Fibroblast of the conjunctiva (primary cell): ENCODE measurements at regions not wholly inside any gene's neighbourhood (a gene's known extent, or its start where the extent isn't known, plus 50 kb on each side); places are given as distances from the start of the nearest gene placed in this dataset.
"Not testable (repeated sequence)": the region's sequence is repeated elsewhere in the genome, so short reads cannot be mapped to it uniquely, and the experiment has no call there.

Source experiments
- DNase-seq: peaks from one replicate; pipeline ENCODE4 v3.0.0-alpha.2; 2010; ENCODE audit warnings: low read depth

DNA sequence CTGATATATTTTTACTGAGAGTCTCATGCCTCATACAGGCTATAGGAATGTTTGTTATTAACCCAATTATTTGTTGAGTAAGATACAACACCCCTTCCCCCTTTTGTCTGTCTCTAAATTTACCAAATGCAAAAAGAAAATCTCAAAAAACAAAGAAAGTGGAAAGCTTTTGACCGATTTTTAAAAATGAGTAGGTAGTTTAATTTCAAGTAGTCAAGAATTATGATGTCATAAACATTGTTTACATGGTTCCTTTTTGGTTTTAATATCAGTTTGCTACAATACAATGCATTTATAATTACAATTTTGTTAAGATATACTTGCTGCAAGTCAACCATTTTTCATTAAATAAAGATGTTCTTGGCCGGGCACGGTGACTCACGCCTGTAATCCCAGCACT is 84.7 kb upstream of the HMGA2 start:
- DNase-seq: no peak

DNA sequence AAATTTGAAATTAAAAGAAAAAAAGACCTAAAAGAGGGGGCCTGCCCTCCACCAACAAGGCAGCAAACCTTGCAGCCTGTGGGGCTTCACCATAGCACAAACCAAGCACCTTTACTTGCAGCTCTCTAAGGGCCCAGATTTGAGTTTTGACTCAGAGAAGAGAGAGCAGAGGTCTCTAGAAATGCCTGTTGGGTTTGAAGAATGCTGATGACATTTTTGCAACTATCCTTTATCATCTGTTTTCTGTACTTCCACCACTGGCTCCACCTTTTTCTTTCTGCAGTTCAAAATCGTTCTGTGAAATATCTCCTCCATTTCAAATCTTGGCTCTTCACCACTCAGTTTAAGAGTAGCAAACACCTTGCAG is 83.8 kb upstream of the HMGA2 start:
- no peak for DNase-seq

DNA sequence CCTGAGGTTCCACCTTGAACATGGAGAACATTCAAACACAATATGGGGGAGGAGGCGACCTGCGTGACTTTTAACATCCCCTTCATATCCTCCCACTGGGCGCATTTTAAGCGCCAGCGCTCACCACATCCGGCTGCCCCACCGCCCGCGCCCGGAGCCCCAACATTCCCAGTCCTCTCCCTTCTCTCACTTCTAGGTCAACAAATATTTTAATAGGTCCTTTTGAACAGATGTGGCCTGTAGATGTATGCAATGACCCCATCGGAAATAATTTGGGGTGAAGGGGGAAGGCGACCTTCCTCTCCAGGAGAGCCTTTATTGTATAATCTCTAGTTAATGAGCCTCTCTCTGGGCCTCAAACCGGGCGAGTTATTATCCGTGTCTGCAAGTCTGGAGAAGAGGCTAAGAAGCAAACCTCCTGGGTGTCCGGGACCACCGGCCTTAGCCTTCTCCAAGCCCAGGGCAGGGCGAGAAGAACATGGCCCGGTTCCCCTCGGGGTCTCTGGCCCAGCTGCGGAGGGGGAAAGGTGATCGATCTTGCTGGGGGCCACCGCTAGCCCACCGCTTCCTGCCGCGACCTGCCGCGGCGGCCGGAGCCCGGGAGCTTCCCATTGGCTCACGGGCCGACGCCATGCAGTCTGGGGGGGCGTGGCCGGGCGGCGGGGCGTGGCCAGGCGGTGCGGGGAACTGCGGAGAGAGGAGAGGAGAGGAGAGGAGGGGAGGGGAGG is 83.2 kb upstream of the HMGA2 start:
- peak; percentile 63 for DNase-seq

DNA sequence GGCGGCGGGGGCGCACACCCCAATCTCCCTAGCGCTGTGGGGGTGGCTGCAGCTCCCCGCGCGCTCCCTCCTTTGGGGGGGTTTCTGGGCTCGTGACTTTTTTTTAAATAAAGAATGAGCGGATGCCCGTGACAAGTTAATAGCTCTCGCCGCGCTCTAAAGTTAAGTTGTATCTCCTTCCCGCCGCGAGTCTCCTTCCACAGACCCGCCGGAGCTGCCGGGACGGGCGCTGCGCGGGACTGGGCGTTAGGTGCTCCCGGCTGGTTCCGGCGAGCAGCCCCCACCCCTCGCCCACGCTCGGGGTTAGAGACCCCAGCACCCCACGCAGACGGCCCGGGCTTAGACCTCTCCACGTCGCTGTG is 82.6 kb upstream of the HMGA2 start:
- DNase-seq: no peak

- no peak for DNase-seq
Observed at GRCh38 chr12:65742018-65743010, 82.0 kb upstream of the HMGA2 start.

- not testable (repeated sequence) for DNase-seq
Observed at GRCh38 chr12:65744236-65744840, 79.9 kb upstream of the HMGA2 start.

GRCh38 chr12:65747338-65747737 is 76.9 kb upstream of the HMGA2 start:
- DNase-seq: no peak

- no peak for DNase-seq
Observed at GRCh38 chr12:65748332-65748731, 76.0 kb upstream of the HMGA2 start.

GRCh38 chr12:65754290-65754689 is 70.0 kb upstream of the HMGA2 start:
- DNase-seq: no peak

GRCh38 chr12:65754744-65755595 is 69.3 kb upstream of the HMGA2 start:
- DNase-seq: no peak

DNA sequence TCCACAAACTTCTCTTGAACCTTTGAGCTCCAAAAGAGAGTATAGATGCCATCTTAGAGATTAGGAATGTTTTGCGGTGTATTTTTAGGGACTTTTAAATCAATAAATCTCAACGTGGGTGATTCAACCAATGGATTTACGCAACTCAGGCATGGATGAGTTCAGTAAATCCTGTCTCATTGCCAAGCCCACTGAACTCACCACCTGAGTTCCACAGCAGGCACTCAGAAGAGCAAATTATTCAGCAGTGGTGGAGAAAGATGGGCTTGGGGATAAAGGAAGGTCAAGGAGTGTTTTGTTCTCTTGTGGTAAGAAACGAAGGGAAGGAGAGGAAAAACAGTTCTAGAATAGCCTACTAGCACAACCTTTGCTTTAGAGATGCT is 68.7 kb upstream of the HMGA2 start:
- no peak for DNase-seq

GRCh38 chr12:65756267-65756666 is 68.0 kb upstream of the HMGA2 start:
- DNase-seq: no peak

GRCh38 chr12:65756956-65757511 is 67.2 kb upstream of the HMGA2 start:
- no peak for DNase-seq

DNA sequence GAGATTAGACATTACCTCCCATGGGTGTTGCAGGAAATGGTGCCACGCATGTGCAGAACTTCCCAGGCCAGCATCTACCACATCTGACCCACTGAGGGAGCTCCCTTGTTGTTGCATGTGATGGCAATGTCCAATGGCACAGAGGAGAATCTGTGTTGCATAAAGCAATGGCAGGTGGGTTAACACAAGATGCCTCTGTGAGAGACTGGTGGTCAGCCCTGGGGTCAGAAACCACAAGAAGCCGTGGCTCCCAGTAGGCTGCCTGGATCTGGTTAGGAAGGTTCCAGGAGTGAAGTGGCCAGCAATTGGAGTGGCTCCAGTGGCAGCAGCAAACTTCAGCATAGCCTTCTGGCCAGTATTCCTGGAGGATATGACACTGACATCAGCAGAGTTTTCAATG is 65.9 kb upstream of the HMGA2 start:
- DNase-seq: no peak

GRCh38 chr12:65759735-65760134 is 64.5 kb upstream of the HMGA2 start:
- no peak for DNase-seq

DNA sequence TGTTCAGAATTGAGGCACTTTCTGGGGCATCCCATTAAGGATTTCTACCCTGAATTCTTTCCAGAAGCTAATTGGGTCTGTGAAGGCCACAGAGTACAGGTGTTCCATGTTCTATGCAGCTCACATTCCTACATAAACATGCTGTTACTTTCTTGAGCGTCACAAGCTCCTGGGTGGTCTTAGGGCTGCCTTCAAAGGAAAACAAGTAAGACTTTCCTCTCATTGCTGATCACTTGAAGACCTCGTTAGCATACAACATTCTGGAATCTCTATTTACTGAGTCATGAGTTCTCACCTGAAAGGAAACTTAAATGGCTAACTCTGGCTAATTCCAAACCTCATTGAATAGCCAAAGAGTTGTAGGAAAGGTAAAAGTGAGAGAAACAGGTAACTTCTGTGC is 63.0 kb upstream of the HMGA2 start:
- no peak for DNase-seq

DNA sequence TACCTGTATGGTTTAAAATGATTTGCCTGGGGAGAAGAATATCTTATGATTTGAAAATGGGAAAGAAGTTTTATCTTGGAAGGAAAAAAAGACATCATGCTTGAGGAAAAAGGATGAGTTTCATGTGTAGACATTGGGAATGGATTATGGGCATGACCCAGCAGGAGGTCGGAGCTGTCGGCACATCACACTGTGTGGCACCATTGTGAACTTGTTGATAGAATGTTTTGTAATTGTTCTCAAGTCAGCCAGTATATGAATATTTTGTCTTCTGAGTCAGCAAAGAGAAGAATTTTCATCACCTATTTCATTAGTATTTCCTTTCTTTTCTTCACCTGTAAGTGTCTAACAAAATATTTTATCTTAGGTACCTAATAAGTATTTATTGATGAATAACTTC is 60.0 kb upstream of the HMGA2 start:
- no peak for DNase-seq

GRCh38 chr12:65765436-65765813 is 58.9 kb upstream of the HMGA2 start:
- no peak for DNase-seq

- no peak for DNase-seq
Observed at GRCh38 chr12:65769880-65770279, 54.4 kb upstream of the HMGA2 start.
